HG02870 (cell line): ENCODE measurements at regions not wholly inside any gene's neighbourhood (a gene's known extent, or its start where the extent isn't known, plus 50 kb on each side); places are given as distances from the start of the nearest gene placed in this dataset.
"Not testable (repeated sequence)": the region's sequence is repeated elsewhere in the genome, so short reads cannot be mapped to it uniquely, and the experiment has no call there.

Experiments used
- ATAC-seq: cut with Tn5 transposase; IDR thresholded peaks from one replicate; pipeline ENCODE4 v1.9.1; 2021; ENCODE audit warnings: mild to moderate bottlenecking, moderate library complexity; ENCODE audit not compliant: unreplicated experiment

DNA sequence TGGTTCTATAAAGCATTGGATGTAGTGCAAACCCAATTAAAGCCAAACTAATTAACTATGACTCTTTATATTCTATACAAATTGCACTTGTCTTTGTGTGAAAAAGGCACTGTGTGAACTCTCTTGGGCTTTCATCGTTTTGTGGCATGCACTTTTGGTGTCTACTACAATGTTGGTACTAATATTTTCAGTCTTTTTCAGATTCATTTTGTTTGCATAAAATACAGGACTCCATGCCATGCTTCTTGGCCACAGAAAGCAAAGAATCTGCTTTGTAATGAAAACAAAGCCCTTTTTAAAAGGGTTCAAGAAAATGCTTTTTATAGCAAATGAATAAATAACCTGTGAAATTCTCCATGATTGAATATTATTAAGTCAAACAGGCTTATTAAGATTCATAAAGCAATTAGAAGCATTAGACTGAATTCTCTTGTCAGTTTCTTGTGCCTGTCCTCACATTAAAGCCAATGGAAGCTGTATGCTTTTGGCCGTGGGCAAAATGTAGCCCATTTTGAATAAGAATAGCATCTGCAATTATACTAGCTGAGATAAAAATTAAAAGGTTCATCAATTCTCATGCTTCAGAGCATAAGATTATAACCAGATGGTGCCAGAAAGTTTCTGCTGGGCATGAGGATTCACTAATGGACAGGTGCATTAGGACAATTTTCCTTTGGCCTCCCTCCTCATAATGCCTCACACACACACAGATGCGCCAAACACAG lies 1665.2 kb downstream of the SUCLG1 start:
- ATAC-seq = no peak

DNA sequence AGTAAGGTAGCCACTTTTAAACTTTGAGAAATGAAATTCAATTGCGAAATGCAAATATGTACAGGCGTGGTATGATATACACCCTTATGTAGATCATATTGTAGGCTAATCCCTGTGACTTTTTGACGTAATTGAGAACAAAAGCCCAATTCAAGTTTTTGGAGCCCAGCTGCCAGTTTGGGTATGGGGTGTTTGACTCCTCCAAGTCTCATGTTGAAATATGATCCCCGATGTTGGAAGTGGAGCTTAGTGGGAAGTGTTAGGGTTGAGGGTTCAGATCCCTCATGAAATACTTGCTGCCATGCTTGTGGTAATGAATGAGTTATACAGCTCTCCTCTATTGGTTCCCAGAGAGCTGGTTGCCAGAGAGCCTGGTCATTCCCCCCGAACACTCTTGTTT lies 1666.8 kb downstream of the SUCLG1 start:
- no peak for ATAC-seq

DNA sequence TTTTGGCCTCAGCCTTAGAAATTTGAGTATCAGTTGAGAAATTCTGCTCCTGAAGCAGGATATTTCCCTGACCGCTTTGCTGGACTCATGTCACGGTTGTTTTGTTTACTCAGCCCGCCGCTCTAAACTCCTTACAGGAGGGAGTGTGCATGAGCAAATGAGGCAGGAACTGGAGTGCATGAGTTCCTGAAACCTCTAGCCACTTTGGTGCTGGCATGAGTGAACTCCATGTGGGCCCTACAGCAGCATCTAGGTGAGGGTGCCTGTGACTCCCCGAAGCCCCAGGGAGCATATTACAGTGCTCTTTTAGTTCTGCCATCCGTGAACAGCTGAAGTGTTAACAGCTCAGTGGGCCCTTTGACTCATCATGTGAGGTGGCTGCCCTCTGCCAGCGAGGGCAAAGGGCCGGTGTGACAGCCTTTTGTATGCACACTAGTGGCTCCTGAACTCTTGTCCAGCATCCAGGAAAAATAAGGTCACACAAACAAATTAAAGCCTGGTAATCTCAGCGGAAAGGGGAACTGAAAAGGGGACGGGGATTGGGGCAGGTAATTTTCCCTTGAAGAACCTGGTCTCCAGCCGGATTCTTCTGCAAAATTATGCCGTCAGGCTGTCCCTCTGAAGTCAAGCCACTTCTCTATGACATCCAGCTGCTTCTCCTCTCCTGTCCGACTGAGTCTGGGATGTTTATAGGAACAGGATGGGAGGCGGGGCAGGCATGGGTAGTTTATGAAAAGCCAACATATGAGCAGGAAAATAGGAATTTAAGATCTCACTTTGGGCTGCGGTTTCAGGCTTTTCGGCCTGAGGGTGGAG lies 1668.7 kb downstream of the SUCLG1 start:
- no peak for ATAC-seq

DNA sequence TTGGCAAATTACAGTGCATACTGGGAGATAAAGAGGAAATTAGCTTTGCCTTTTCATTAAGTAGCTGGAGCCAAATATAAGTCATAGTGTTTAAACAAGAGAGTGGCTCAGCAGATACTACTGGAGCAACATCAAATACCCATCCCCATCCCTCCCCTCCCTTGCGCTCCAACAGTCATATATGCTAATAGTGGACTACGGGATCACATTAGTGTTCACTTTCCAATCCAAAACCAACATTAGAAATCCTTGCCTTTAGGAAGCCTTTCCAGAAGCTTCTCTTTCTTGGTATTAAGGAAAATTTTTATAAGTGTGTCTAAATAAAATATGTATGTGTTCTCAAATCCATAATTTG lies 1669.3 kb downstream of the SUCLG1 start:
- no peak for ATAC-seq

DNA sequence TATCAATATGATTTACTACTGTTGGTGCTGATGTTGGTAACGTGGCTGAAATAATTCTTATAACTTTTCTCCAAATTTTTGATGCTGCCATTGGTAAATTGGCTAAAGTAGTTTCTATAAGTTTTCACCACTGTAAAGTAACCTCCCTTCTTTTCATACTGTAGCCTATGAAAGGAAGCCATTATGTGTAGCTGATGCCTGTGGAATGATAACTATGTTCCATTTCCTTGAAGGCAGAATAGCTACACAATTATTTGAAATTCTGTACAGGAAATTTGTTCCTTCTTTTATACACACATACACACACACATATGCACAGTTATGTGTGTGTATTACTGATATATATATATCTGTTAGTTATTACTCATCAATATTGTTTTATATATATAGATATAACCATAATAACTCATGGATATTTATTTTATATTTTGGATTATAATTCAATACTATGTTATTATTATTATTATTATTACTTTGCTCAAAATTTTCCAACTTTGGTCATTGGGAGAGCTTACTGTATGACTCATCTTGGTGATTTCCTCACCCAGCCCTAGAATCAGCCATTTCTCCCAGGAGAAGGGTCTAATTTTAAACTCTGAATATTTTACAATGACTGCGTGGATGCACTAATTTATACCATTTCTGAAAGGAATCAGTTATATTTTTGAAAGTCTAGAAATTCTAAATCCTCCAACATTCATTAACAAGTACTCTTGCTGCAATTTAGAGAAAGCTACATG lies 1677.7 kb downstream of the SUCLG1 start:
- no peak for ATAC-seq

DNA sequence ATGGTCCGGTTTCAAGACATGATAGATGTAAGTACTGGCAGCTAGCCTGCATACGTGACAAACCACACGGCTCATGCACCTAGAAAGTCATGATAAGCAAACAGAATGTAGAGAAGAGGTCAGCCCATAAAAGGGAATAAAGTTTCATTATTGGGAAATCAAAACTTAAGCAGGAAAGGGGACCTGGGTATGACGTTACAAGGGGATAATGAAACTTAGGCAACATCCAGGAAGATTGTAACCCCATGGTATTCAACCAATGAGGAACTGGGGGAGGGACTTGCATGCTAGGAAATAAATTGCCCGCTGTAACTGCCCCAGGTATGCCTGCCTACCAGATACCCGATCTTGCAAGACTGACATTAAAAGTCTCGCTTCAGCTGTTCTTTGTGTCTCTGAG lies 1679.0 kb downstream of the SUCLG1 start:
- ATAC-seq = no peak

DNA sequence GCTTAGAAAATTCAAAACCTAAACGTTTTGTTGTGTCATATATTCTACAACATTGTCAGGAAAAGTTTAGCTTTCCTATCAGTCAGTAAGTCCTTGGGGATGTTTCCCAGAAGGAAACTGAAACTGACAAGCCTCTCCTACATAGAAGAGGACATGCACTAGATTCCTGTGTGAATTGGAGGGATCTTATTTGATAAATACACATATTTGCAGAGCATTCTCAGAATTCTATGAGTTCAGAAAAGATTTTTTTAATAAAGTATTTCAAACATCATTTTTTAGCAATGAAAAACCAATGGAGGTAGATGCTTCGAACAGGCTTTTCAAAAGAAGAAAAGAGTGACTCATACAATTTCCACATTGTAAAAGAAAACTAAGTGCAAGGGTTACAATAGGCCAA lies 1706.7 kb downstream of the SUCLG1 start:
- no peak for ATAC-seq

DNA sequence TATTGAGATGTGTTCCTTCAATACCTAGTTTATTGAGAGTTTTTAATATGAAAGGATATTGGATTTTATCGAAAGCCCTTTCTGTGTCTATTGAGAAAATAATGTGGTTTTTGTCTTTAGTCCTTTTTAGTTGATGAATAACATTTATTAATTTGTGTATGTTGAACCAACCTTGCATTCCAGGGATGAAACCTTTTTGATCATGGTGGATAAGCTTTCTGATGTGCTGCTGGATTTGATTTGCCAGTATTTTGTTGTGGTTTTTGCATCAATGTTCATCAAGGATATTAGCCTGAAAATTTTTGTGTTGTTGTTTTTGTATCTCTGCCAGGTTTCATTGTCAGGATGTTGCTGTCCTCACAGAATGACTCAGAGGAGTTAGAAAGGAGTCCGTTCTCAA lies 1710.4 kb downstream of the SUCLG1 start:
- ATAC-seq = no peak

DNA sequence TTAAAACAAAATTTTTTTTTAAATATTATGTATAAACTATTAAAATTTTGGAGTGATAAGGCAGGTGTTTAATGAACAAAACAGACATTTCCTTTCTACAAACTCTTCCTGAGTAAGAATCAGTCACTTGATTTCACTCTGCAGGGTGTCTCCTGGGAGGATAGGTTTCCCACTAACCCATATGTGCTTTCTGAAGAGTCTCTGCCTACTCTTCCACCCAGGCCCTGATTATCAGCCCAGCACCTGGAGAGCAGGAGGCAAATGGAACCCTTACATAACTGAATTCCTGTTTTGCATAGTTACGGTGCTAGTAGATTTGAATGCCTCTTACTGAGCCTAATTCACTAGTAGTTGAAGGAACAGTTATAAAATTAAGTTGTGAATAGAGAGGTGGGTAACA lies 1718.6 kb downstream of the SUCLG1 start:
- no peak for ATAC-seq

DNA sequence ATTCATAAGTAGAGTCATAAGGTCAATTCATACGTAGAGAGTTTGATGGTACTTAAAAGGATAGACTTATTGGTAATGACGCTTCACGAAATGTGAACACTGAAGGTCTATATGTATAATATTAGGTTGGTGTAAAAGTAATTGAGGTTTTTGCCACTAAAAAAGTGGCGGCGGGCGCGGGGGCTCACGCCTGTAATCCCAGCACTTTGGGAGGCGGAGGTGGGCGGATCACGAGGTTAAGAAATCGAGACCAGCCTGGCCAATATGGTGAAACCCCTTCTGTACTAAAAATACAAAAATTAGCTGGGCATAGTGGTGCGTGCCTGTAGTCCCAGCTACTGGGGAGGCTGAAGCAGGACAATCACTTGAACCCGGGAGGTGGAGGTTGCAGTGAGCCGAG lies 1721.1 kb downstream of the SUCLG1 start:
- ATAC-seq = not testable (repeated sequence)

DNA sequence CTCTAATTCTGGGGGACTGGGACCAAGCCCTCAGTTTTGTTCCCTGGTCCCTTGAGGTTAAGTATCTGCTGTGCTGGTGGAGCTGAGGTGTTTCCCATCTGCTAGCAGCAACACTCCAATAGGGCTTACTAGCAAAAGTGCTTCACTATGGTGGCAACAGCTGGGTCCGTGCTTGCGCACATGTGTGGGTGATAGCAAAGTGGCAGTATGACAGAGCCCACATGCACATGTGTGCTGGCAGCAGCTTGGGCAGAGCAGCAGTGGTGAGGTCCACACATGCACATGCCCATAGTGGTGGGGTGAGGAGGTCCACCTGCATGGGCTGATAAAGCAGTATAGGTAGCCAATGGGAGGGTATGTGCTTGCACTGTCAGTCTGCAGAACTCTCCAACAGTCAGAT lies 1723.7 kb downstream of the SUCLG1 start:
- ATAC-seq = no peak

DNA sequence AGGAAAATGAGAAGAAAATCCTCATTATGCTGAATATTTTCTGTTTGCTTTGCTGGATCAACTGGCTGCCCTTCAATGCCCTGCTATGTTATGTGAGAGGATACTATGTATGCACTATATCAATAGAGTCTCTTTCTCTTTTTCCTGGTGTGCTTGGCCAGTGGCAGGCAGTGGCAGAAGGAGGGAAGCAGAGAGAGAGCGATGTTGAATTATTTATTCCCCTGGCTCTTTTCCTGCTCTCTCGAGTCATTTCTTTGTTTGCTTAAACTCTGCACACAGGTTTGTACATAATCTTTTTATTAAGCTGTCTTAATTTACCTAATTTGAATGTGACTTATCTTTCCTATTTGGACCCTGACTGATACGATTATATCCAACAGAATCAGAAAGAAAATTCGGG lies 1727.3 kb downstream of the SUCLG1 start:
- no peak for ATAC-seq

DNA sequence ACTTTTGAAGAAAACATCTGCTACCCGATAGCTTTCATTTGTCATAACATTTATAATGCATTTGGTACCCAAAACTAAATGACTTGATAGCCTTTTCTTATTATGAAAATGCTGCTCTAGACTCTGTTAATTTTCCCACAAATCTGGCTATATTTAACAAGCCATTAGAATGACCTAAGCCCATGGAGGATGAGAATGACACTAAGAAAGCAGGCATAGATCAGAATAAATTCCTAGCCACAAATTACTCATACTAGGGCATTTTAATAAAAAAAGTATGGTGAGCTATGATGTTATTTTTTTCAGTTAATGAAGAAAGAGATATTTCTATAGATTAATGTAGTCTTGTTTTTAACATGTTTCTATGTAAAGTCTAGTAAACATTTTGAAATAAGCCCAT lies 1728.3 kb downstream of the SUCLG1 start:
- ATAC-seq = no peak

DNA sequence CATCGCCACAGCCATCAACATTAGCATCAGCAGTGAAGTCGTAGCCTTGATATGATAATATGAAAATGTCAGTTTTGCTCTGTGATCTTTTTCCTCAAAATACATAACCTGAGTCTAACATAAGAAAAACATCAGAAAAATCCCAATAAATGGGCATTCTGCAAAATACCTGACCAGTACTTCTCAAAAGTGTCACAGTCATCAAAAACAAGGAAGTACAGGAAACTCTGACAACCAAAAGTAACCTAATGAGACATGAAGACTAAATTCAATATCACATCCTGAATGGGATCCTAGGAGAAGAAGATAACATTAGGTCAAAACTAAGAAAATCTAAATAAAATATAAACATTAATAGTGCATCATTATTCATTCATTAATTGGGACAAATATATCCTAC lies 1731.0 kb downstream of the SUCLG1 start:
- no peak for ATAC-seq

DNA sequence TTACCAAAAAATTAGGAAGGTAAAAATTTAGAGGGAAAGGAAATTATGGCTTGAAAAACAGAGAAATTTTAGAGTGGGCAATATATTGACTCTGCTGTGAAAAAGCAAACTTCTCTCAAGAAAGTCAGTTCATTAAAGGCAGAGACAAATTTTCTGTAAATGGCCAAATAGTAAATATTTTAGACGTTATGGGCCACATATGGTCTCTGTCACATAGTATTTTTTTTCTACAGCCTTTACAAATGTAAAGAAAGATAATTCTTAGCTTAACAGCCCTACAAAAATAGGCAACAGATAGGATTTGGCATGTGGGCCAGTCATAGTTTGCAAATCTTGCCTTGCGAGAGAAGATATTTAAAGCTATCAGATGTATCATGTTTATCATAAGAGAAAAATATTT lies 1750.4 kb downstream of the SUCLG1 start:
- ATAC-seq = no peak

DNA sequence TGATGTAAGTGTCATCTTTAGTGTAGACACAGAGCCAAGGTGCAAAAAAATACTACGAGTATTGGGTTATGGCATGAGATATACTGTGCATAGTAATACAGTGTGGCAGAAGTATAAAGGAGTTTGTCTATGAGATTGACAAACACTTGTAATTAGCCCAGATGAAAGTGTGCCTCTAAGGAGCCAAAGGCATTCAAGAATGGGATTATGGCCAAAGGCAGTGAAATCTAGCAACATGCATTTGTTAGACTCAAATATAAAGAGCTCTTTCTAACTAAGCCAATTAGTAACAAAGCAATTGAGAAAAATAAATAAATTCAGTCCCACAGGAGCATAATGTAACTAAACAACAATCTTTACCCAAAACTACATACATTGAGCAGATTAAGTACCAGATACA lies 1761.8 kb downstream of the SUCLG1 start:
- ATAC-seq = no peak

DNA sequence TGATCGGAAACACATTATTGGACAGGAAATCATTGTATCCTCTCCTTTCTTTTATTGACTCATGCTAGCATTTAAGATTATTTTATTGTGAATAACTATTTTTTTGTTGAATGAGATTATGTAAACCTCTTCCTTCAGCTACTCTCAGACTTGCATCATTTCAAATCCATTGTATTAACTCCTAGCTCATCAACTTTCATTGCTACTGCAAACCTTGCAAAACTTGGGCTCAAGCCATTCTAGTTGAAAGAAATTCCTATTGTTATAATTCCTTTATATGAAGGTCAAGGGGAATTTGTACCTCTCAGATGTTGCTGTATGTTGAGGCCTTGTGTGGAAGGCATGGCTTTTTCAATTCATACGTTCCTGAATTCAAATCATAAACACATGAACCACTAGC lies 1764.6 kb downstream of the SUCLG1 start:
- ATAC-seq = no peak

DNA sequence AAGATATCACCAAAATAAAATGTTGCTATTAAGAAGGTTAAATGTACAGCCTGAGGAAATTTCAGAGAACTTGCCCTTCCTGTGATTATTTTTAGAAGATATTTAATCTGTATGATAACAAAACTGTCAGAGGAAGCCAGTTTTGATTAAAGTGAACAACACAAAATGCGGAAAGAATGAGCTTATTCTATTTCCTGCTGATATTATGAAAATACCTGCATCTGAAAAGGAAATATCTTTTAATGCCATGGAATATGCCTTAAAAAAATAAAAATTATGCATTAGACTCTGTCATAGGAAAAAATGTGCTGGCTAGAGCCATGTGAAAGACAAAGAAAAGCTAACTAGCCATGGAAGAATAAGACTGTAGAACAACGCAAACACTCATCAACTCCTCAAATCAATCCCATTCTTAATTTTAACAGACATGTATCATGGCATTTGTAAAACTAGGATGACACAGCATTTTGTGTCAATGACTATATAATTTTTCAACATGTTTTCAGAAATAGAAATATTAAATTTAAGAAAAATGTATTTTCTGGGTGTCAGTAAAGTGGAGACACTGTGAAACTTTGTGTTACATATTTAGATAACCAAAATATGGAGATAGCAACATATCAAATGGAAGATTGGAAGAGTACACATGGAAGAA lies 1768.2 kb downstream of the SUCLG1 start:
- ATAC-seq = no peak

DNA sequence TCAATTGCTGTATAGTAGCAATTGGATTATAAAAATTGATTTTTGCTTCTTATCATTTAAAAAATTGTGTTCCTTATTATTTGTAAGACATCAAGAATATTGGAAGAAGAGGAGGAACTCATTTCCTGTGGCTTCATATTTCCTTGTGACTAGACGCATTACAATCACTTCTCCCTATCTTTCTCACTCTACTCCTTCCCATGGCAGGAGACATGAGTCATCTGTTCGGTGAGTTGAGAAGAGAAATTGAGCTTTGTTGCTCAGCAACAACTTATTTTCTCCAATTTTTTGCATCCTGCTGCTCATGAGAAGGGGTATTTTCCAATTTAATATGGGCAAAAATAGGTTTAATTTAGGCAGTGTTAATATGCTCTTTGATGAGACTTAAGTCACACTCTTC lies 1783.9 kb downstream of the SUCLG1 start:
- no peak for ATAC-seq

DNA sequence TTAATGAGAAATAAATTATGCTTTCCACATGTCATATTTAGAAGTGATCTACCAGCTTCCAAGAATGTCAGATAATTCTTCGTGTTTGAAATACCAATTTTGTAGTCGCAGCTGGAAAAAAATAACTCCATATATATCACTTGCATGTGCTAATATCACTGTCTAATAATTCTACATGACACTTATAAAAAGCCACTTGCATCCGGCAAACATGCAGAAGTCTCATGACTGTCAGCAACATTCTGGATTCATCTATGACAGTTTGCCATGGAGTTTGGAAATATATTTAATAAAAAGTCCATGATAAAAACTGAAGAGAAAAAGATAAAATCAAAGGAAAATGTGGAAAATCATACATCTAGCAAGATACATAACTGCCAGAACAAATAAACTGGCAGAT lies 1784.4 kb downstream of the SUCLG1 start:
- ATAC-seq = no peak

DNA sequence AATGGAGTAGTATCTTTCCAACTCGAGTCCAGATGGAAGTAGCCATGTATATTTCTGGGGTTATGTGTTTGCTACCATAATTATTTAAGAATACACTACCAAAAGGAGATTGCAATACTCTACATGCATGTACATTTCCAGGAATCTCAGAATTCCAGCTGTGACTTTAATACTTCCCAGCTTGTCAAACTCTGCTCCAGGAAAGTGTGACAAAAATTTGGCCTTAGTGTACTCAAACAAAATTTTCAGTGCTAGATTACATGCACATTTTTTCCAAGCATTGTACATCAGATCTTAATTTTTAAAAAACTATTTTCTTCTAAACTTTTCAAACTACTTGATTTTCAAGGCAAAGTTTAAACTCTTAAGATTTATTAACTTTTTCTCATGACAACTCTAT lies 1791.6 kb downstream of the SUCLG1 start:
- ATAC-seq = no peak
